ENCODE measurements at regions not wholly inside any gene's neighbourhood (a gene's known extent, or its start where the extent isn't known, plus 50 kb on each side); places are given as distances from the start of the nearest gene placed in this dataset.

DNA sequence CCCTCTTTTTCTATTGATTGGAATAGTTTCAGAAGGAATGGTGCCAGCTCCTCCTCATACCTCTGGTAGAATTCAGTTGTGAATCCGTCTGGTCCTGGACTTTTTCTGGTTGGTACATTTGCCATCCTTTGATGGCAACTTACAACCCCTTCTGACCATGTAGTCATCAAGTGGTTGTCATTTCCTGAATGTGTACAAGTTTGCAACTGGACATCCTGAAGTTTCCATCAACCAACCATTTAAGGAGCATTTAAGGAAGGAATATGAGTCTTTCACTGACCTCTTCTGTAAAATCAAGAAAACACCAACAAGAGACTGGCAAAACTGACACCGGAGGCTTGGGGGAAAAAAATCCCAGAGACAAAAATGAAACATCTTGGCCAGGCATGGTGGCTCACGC is 97.4 kb downstream of the RIN2 start:
- TF ChIP-seq, protein P1, sequence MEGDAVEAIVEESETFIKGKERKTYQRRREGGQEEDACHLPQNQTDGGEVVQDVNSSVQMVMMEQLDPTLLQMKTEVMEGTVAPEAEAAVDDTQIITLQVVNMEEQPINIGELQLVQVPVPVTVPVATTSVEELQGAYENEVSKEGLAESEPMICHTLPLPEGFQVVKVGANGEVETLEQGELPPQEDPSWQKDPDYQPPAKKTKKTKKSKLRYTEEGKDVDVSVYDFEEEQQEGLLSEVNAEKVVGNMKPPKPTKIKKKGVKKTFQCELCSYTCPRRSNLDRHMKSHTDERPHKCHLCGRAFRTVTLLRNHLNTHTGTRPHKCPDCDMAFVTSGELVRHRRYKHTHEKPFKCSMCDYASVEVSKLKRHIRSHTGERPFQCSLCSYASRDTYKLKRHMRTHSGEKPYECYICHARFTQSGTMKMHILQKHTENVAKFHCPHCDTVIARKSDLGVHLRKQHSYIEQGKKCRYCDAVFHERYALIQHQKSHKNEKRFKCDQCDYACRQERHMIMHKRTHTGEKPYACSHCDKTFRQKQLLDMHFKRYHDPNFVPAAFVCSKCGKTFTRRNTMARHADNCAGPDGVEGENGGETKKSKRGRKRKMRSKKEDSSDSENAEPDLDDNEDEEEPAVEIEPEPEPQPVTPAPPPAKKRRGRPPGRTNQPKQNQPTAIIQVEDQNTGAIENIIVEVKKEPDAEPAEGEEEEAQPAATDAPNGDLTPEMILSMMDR (IDR thresholded peaks at IDR 0.05; ENCODE audit: insufficient read depth, low read length) = no peak
- TF ChIP-seq POLR2AphosphoS5 (IDR thresholded peaks at IDR 0.05; ENCODE audit: low read depth) = no peak
- TF ChIP-seq, protein P2, sequence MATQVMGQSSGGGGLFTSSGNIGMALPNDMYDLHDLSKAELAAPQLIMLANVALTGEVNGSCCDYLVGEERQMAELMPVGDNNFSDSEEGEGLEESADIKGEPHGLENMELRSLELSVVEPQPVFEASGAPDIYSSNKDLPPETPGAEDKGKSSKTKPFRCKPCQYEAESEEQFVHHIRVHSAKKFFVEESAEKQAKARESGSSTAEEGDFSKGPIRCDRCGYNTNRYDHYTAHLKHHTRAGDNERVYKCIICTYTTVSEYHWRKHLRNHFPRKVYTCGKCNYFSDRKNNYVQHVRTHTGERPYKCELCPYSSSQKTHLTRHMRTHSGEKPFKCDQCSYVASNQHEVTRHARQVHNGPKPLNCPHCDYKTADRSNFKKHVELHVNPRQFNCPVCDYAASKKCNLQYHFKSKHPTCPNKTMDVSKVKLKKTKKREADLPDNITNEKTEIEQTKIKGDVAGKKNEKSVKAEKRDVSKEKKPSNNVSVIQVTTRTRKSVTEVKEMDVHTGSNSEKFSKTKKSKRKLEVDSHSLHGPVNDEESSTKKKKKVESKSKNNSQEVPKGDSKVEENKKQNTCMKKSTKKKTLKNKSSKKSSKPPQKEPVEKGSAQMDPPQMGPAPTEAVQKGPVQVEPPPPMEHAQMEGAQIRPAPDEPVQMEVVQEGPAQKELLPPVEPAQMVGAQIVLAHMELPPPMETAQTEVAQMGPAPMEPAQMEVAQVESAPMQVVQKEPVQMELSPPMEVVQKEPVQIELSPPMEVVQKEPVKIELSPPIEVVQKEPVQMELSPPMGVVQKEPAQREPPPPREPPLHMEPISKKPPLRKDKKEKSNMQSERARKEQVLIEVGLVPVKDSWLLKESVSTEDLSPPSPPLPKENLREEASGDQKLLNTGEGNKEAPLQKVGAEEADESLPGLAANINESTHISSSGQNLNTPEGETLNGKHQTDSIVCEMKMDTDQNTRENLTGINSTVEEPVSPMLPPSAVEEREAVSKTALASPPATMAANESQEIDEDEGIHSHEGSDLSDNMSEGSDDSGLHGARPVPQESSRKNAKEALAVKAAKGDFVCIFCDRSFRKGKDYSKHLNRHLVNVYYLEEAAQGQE (IDR thresholded peaks at IDR 0.05; ENCODE audit: insufficient replicate concordance, low read depth) = no peak
- TF ChIP-seq GABPA (IDR thresholded peaks at IDR 0.05; ENCODE audit: low read depth) = no peak
- TF ChIP-seq SPI1 (IDR thresholded peaks at IDR 0.05; ENCODE audit: borderline replicate concordance, low read depth) = no peak
